Left hindlimb (tissue), 1 donor: ENCODE measurements at regions not wholly inside any gene's neighbourhood (a gene's known extent, or its start where the extent isn't known, plus 50 kb on each side); places are given as distances from the start of the nearest gene placed in this dataset.

Experiments
- DNase-seq: peaks from one replicate; pipeline ENCODE4 v3.0.0-alpha.2; 2018

GRCh38 chr7:85774986-85775385 is 588.1 kb upstream of the SEMA3D start:
- DNase-seq = no peak

- no peak for DNase-seq
Observed at GRCh38 chr7:85773116-85773728, 586.4 kb upstream of the SEMA3D start.

- no peak for DNase-seq
Observed at GRCh38 chr7:85771516-85771915, 584.7 kb upstream of the SEMA3D start.

GRCh38 chr7:85770332-85770731 is 583.5 kb upstream of the SEMA3D start:
- DNase-seq = no peak

GRCh38 chr7:85765698-85766298 is 578.9 kb upstream of the SEMA3D start:
- no peak for DNase-seq

- no peak for DNase-seq
Observed at GRCh38 chr7:85764034-85764433, 577.2 kb upstream of the SEMA3D start.

- DNase-seq = no peak
Observed at GRCh38 chr7:85757348-85757747, 570.5 kb upstream of the SEMA3D start.

- DNase-seq = no peak
Observed at GRCh38 chr7:85750454-85750949, 563.6 kb upstream of the SEMA3D start.

- DNase-seq = no peak
Observed at GRCh38 chr7:85749696-85750453, 563.0 kb upstream of the SEMA3D start.

- DNase-seq = no peak
Observed at GRCh38 chr7:85748861-85749260, 562.0 kb upstream of the SEMA3D start.

- no peak for DNase-seq
Observed at GRCh38 chr7:85737426-85737825, 550.6 kb upstream of the SEMA3D start.

GRCh38 chr7:85736085-85736484 is 549.2 kb upstream of the SEMA3D start:
- DNase-seq = no peak

- DNase-seq = no peak
Observed at GRCh38 chr7:85734823-85735222, 548.0 kb upstream of the SEMA3D start.

- DNase-seq = no peak
Observed at GRCh38 chr7:85733169-85733915, 546.5 kb upstream of the SEMA3D start.

- no peak for DNase-seq
Observed at GRCh38 chr7:85730012-85730411, 543.2 kb upstream of the SEMA3D start.

- DNase-seq = no peak
Observed at GRCh38 chr7:85725026-85725425, 538.2 kb upstream of the SEMA3D start.

- DNase-seq = no peak
Observed at GRCh38 chr7:85719981-85720953, 533.4 kb upstream of the SEMA3D start.

- DNase-seq = no peak
Observed at GRCh38 chr7:85716353-85716752, 529.5 kb upstream of the SEMA3D start.

GRCh38 chr7:85714951-85715350 is 528.1 kb upstream of the SEMA3D start:
- DNase-seq = no peak

- no peak for DNase-seq
Observed at GRCh38 chr7:85714043-85714578, 527.3 kb upstream of the SEMA3D start.

GRCh38 chr7:85713171-85713570 is 526.3 kb upstream of the SEMA3D start:
- DNase-seq = no peak

- DNase-seq = no peak
Observed at GRCh38 chr7:85711894-85712293, 525.0 kb upstream of the SEMA3D start.
